GM23338 (cell line): ENCODE measurements at regions not wholly inside any gene's neighbourhood (a gene's known extent, or its start where the extent isn't known, plus 50 kb on each side); places are given as distances from the start of the nearest gene placed in this dataset.

Experiments used
- ATAC-seq: fragments of 200-7000 bp; cut with Tn5 transposase; 3 replicates; pipeline ENCODE4 v1.9.1; 2020
- DNase-seq: peaks from one replicate; pipeline ENCODE4 v3.0.0-alpha.2; 2015; ENCODE audit warnings: low spot score
- H2AFZ ChIP-seq: fragments of 200-600 bp; sonication (generic); 2 replicates; pipeline ENCODE4 v1.8.0; 2016; ENCODE audit warnings: antibody characterized with exemption, mild to moderate bottlenecking, moderate library complexity
- H3F3A ChIP-seq: fragments of 200-600 bp; sonication (generic); replicated peaks from 2 replicates; pipeline ENCODE4 v1.8.0; 2017; ENCODE audit warnings: antibody characterized with exemption, mixed run types, low read depth
- H3K27ac ChIP-seq: fragments of 200-600 bp; sonication (generic); 2 replicates; pipeline ENCODE4 v1.6.1; 2016; ENCODE audit warnings: low read depth
- H3K27me3 ChIP-seq: fragments of 200-600 bp; sonication (generic); 2 replicates; pipeline ENCODE4 v1.8.0; 2016; ENCODE audit warnings: mild to moderate bottlenecking, mixed run types, moderate library complexity; ENCODE audit not compliant: insufficient read depth
- H3K36me3 ChIP-seq: fragments of 200-600 bp; sonication (generic); 2 replicates; pipeline ENCODE4 v1.8.0; 2016; ENCODE audit warnings: mild to moderate bottlenecking; ENCODE audit not compliant: insufficient read depth
- H3K4me1 ChIP-seq: fragments of 200-600 bp; sonication (generic); 2 replicates; pipeline ENCODE4 v1.8.0; 2016; ENCODE audit warnings: mild to moderate bottlenecking, moderate library complexity; ENCODE audit not compliant: insufficient read depth
- H3K4me2 ChIP-seq: fragments of 200-600 bp; sonication (generic); 2 replicates; pipeline ENCODE4 v1.7.1; 2017; ENCODE audit warnings: mixed run types
- H3K4me3 ChIP-seq: fragments of 200-600 bp; sonication (generic); 2 replicates; pipeline ENCODE4 v1.6.1; 2016; ENCODE audit warnings: mixed run types
- H3K79me2 ChIP-seq: fragments of 200-600 bp; sonication (generic); replicated peaks from 2 replicates; pipeline ENCODE4 v1.8.0; 2017; ENCODE audit warnings: mild to moderate bottlenecking; ENCODE audit not compliant: insufficient read depth
- H3K9me2 ChIP-seq: fragments of 200-600 bp; sonication (generic); 2 replicates; pipeline ENCODE4 v1.8.0; 2017; ENCODE audit not compliant: insufficient read depth
- H4K20me1 ChIP-seq: fragments of 200-600 bp; sonication (generic); replicated peaks from 2 replicates; pipeline ENCODE4 v1.8.0; 2017; ENCODE audit warnings: mild to moderate bottlenecking; ENCODE audit not compliant: insufficient read depth
- H3K27ac Mint-ChIP-seq: 2 replicates; pipeline ENCODE4 v1.8.0; 2020; ENCODE audit warnings: inconsistent platforms, mild to moderate bottlenecking, moderate library complexity, mixed read lengths
- H3K27me3 Mint-ChIP-seq: 3 replicates; pipeline ENCODE4 v1.8.0; 2022; ENCODE audit warnings: low read depth, mild to moderate bottlenecking, moderate library complexity, mixed read lengths, inconsistent platforms; ENCODE audit not compliant: insufficient read depth, poor library complexity
- H3K36me3 Mint-ChIP-seq: 3 replicates; pipeline ENCODE4 v1.8.0; 2021; ENCODE audit warnings: low read depth, mild to moderate bottlenecking, inconsistent platforms, moderate library complexity, mixed read lengths
- H3K4me1 Mint-ChIP-seq: 3 replicates; pipeline ENCODE4 v1.8.0; 2020; ENCODE audit warnings: mild to moderate bottlenecking, inconsistent platforms, mixed read lengths
- H3K4me3 Mint-ChIP-seq: 3 replicates; pipeline ENCODE4 v1.8.0; 2021; ENCODE audit warnings: moderate library complexity, mild to moderate bottlenecking, inconsistent platforms, mixed read lengths
- H3K9me3 Mint-ChIP-seq: 3 replicates; pipeline ENCODE4 v1.8.0; 2020; ENCODE audit warnings: moderate library complexity, mild to moderate bottlenecking, inconsistent platforms, mixed read lengths
- CREB1 ChIP-seq: fragments of 250-450 bp; sonication (Bioruptor Pico); IDR thresholded peaks from 2 replicates; pipeline ENCODE4 v1.5.0; 2020; ENCODE audit warnings: low read depth, mild to moderate bottlenecking, moderate library complexity
- EZH2 ChIP-seq: fragments of 200-600 bp; sonication (generic); IDR thresholded peaks from one replicate; pipeline ENCODE4 v1.8.0; 2017; ENCODE audit warnings: antibody characterized with exemption, mild to moderate bottlenecking, low read depth; ENCODE audit not compliant: unreplicated experiment
- EZH2phosphoT487 ChIP-seq: fragments of 200-600 bp; sonication (generic); IDR thresholded peaks from one replicate; pipeline ENCODE4 v1.8.1; 2018; ENCODE audit warnings: antibody characterized with exemption; ENCODE audit not compliant: unreplicated experiment
- JUNB ChIP-seq: IDR thresholded peaks from one replicate; pipeline ENCODE4 v1.6.1; 2016; ENCODE audit warnings: antibody characterized with exemption; ENCODE audit not compliant: unreplicated experiment
- NANOG ChIP-seq: IDR thresholded peaks from 2 replicates; pipeline ENCODE4 v1.6.1; 2016; ENCODE audit warnings: antibody characterized with exemption, borderline replicate concordance
- POLR2AphosphoS5 ChIP-seq: IDR thresholded peaks from 2 replicates; pipeline ENCODE4 v1.6.1; 2016; ENCODE audit warnings: antibody characterized with exemption, low read depth
- STAT1 ChIP-seq: IDR thresholded peaks from one replicate; pipeline ENCODE4 v1.6.1; 2016; ENCODE audit warnings: antibody characterized with exemption; ENCODE audit not compliant: unreplicated experiment
- ZNF331 ChIP-seq: fragments of 250-450 bp; sonication (Bioruptor Pico); IDR thresholded peaks from 2 replicates; pipeline ENCODE4 v1.5.0; 2020; ENCODE audit warnings: low read depth, mild to moderate bottlenecking, moderate library complexity
- TF ChIP-seq, protein P1 (sequence below): fragments of 250-450 bp; sonication (Bioruptor Pico); IDR thresholded peaks from 2 replicates; pipeline ENCODE4 v1.5.0; 2020; ENCODE audit warnings: mild to moderate bottlenecking, moderate library complexity
- TF ChIP-seq, protein P2 (sequence below): IDR thresholded peaks from 2 replicates; pipeline ENCODE4 v1.6.1; 2016; ENCODE audit warnings: antibody characterized with exemption

DNA sequence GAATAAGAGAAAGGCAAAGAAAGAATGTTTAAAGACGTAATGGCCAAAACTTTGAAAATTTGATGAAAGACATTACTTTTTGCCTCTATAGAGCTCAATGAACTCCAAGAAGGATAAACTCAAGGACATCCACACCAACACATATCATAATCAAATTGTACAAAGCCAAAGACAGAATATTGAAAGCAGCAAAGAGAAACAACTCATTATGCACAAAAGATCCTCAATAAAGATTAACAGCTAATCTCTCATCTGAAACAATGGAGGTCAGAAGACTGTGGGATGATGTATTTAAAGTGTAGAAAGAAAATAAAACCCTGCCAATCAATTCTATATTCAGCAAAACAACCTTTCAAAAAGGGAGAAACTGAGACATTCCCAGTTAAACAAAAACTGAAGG is 129.1 kb upstream of the TEX13D start:
- Histone ChIP-seq H3K9me2 (no peaks in the 10 kb centered on the region), H3K4me3 (no peak overlapping the region), H3K4me1 (no peaks in the 10 kb centered on the region), H3K27me3 (no peaks in the 10 kb centered on the region), H4K20me1 (no peaks in the 10 kb centered on the region), H3K4me2 (no peak overlapping the region), H3F3A (no peaks in the 10 kb centered on the region), H3K27ac (no peak overlapping the region), H3K79me2 (no peaks in the 10 kb centered on the region), H3K36me3 (no peaks in the 10 kb centered on the region), H2AFZ (no peak overlapping the region)
- no peaks in the 10 kb centered on the region for H3K27me3 Mint-ChIP-seq
- H3K9me3 Mint-ChIP-seq = peaks cover 10% of the 10 kb centered on the region; the same call in 2 of the 3 replicates
- TF ChIP-seq CREB1 (CRISPR knock-in tag) = no peak
- TF ChIP-seq STAT1 = no peak
- no peak for TF ChIP-seq EZH2
- no peak for TF ChIP-seq ZNF331 (CRISPR knock-in tag)
- H3K36me3 Mint-ChIP-seq = no peaks in the 10 kb centered on the region; the same call in 2 of the 3 replicates
- H3K27ac Mint-ChIP-seq = no peak overlapping the region
- no peaks in the 10 kb centered on the region for H3K4me1 Mint-ChIP-seq
- ATAC-seq (no peak), DNase-seq (no peak)
- H3K4me3 Mint-ChIP-seq = no peak overlapping the region

DNA sequence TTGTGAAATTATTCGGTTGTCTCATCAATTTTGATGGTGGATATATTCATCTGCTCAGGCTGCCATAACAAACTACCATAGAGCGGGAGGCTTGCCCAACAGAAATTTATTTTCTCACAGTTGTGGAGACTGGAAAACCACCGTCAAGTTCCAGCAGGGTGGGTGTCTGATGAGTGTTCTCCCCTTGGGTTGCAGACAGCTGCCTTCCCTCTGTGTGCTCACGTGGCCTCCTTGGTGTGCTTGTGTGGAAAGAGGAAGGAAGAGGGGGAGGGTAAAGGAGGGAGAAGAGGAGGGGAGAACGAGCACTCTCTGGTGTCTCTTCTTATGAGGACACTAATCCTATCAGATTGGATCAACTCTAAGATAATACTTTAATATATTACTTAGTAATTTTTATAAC is 123.8 kb upstream of the TEX13D start:
- Histone ChIP-seq H3K27me3 (no peaks in the 10 kb centered on the region), H3K4me2 (no peak overlapping the region), H3K4me1 (no peaks in the 10 kb centered on the region), H2AFZ (no peak overlapping the region), H3K79me2 (no peaks in the 10 kb centered on the region), H3K27ac (no peak overlapping the region), H3K9me2 (no peaks in the 10 kb centered on the region), H3F3A (no peaks in the 10 kb centered on the region), H3K4me3 (no peak overlapping the region), H4K20me1 (no peaks in the 10 kb centered on the region), H3K36me3 (no peaks in the 10 kb centered on the region)
- TF ChIP-seq ZNF331 (CRISPR knock-in tag) (no peak), NANOG (no peak), EZH2phosphoT487 (no peak)
- Mint-ChIP-seq H3K27ac (no peak overlapping the region), H3K27me3 (no peaks in the 10 kb centered on the region), H3K4me3 (no peak overlapping the region), H3K36me3 (no peaks in the 10 kb centered on the region), H3K9me3 (no peaks in the 10 kb centered on the region), H3K4me1 (peaks cover 7% of the 10 kb centered on the region; the same call in 2 of the 3 replicates)
- ATAC-seq (no peak), DNase-seq (no peak)

DNA sequence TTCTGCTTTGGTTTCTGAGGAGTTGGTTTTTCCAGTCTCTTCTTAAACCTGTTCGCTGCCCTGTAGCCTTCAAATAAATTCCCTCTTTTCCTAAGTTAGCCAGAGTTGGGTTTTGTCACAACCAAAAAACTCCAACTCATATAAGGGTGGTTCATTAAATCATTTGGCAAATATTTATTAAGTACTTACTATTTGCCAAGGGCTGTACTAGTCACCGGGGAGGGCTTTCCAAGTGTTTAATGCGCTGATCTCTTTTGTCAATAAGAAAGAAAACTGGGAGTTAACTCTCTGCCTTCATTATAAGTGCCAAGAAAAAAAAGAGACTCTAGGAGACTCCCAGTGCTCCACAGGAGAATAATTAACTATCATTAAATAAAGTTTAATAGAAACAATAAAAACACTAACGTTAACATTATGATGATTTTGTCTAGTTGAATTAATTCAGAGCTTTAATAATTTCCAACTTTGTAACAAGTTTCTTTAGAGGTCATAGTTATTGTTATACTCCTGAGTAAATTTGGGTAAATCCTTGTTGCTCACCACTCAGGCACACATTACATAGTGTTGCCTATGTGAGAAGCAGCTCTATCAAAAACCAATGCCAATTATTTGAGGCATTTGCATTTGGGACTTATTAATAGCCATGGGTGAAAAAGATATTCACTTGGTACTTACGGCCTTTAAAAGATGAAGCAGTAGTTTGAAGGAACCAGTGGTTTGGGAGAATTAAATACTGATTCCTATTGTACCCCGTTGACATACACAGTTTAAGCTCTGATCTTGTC is 122.5 kb upstream of the TEX13D start:
- DNase-seq (no peak), ATAC-seq (no peak)
- no peaks in the 10 kb centered on the region for H3F3A ChIP-seq
- H3K4me2 ChIP-seq = no peak overlapping the region
- Mint-ChIP-seq H3K9me3 (no peaks in the 10 kb centered on the region), H3K4me3 (no peak overlapping the region), H3K27me3 (peaks cover under 1% of the 10 kb centered on the region), H3K36me3 (no peaks in the 10 kb centered on the region), H3K27ac (no peak overlapping the region), H3K4me1 (peaks cover 8% of the 10 kb centered on the region; the same call in 2 of the 3 replicates)
- H2AFZ ChIP-seq = no peak overlapping the region
- H3K27ac ChIP-seq = no peak overlapping the region
- H3K4me3 ChIP-seq = no peak overlapping the region
- no peaks in the 10 kb centered on the region for H3K36me3 ChIP-seq
- no peaks in the 10 kb centered on the region for H3K79me2 ChIP-seq
- no peaks in the 10 kb centered on the region for H4K20me1 ChIP-seq
- H3K9me2 ChIP-seq = no peaks in the 10 kb centered on the region
- H3K4me1 ChIP-seq = no peaks in the 10 kb centered on the region
- no peaks in the 10 kb centered on the region for H3K27me3 ChIP-seq
- TF ChIP-seq STAT1 (no peak), JUNB (no peak), POLR2AphosphoS5 (no peak), EZH2 (no peak), EZH2phosphoT487 (no peak)
- TF ChIP-seq, protein P1, sequence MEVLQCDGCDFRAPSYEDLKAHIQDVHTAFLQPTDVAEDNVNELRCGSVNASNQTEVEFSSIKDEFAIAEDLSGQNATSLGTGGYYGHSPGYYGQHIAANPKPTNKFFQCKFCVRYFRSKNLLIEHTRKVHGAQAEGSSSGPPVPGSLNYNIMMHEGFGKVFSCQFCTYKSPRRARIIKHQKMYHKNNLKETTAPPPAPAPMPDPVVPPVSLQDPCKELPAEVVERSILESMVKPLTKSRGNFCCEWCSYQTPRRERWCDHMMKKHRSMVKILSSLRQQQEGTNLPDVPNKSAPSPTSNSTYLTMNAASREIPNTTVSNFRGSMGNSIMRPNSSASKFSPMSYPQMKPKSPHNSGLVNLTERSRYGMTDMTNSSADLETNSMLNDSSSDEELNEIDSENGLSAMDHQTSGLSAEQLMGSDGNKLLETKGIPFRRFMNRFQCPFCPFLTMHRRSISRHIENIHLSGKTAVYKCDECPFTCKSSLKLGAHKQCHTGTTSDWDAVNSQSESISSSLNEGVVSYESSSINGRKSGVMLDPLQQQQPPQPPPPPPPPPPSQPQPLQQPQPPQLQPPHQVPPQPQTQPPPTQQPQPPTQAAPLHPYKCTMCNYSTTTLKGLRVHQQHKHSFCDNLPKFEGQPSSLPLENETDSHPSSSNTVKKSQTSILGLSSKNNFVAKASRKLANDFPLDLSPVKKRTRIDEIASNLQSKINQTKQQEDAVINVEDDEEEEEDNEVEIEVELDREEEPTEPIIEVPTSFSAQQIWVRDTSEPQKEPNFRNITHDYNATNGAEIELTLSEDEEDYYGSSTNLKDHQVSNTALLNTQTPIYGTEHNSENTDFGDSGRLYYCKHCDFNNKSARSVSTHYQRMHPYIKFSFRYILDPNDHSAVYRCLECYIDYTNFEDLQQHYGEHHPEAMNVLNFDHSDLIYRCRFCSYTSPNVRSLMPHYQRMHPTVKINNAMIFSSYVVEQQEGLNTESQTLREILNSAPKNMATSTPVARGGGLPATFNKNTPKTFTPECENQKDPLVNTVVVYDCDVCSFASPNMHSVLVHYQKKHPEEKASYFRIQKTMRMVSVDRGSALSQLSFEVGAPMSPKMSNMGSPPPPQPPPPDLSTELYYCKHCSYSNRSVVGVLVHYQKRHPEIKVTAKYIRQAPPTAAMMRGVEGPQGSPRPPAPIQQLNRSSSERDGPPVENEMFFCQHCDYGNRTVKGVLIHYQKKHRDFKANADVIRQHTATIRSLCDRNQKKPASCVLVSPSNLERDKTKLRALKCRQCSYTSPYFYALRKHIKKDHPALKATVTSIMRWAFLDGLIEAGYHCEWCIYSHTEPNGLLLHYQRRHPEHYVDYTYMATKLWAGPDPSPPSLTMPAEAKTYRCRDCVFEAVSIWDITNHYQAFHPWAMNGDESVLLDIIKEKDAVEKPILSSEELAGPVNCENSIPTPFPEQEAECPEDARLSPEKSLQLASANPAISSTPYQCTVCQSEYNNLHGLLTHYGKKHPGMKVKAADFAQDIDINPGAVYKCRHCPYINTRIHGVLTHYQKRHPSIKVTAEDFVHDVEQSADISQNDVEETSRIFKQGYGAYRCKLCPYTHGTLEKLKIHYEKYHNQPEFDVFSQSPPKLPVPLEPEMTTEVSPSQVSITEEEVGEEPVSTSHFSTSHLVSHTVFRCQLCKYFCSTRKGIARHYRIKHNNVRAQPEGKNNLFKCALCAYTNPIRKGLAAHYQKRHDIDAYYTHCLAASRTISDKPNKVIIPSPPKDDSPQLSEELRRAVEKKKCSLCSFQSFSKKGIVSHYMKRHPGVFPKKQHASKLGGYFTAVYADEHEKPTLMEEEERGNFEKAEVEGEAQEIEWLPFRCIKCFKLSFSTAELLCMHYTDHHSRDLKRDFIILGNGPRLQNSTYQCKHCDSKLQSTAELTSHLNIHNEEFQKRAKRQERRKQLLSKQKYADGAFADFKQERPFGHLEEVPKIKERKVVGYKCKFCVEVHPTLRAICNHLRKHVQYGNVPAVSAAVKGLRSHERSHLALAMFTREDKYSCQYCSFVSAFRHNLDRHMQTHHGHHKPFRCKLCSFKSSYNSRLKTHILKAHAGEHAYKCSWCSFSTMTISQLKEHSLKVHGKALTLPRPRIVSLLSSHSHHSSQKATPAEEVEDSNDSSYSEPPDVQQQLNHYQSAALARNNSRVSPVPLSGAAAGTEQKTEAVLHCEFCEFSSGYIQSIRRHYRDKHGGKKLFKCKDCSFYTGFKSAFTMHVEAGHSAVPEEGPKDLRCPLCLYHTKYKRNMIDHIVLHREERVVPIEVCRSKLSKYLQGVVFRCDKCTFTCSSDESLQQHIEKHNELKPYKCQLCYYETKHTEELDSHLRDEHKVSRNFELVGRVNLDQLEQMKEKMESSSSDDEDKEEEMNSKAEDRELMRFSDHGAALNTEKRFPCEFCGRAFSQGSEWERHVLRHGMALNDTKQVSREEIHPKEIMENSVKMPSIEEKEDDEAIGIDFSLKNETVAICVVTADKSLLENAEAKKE (CRISPR knock-in tag) = no peak
- TF ChIP-seq, protein P2, sequence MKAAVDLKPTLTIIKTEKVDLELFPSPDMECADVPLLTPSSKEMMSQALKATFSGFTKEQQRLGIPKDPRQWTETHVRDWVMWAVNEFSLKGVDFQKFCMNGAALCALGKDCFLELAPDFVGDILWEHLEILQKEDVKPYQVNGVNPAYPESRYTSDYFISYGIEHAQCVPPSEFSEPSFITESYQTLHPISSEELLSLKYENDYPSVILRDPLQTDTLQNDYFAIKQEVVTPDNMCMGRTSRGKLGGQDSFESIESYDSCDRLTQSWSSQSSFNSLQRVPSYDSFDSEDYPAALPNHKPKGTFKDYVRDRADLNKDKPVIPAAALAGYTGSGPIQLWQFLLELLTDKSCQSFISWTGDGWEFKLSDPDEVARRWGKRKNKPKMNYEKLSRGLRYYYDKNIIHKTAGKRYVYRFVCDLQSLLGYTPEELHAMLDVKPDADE = no peak
